ENCODE measurements at regions not wholly inside any gene's neighbourhood (a gene's known extent, or its start where the extent isn't known, plus 50 kb on each side); places are given as distances from the start of the nearest gene placed in this dataset.
A peak's percentile ranks its signal among the peaks of the same experiment; 100 is the strongest.

GRCh38 chr1:201766131-201766866 lies 62.7 kb upstream of the IPO9 start:
- H3K4me1 Mint-ChIP-seq = peaks cover 51% of the 10 kb centered on the region
- peaks cover 18% of the 10 kb centered on the region for H3K36me3 Mint-ChIP-seq (ENCODE audit: low read depth)
- peak overlapping the region; percentile 65 to 88 (median 83) for H3K27ac Mint-ChIP-seq
- H3K4me3 Mint-ChIP-seq = peak overlapping the region; percentile 2 to 37 (median 33)
- H3K9me3 Mint-ChIP-seq = peaks cover 10% of the 10 kb centered on the region
- no peak for TF ChIP-seq CTCF (IDR thresholded peaks at IDR 0.05; ENCODE audit: unreplicated experiment in 3 of 3)
- H3K27me3 Mint-ChIP-seq (ENCODE audit: low read depth) = no peaks in the 10 kb centered on the region

GRCh38 chr1:201767339-201767738 lies 61.6 kb upstream of the IPO9 start:
- Mint-ChIP-seq H3K9me3 (peaks cover 20% of the 10 kb centered on the region), H3K27me3 (ENCODE audit: low read depth) (no peaks in the 10 kb centered on the region), H3K36me3 (ENCODE audit: low read depth) (peaks cover 29% of the 10 kb centered on the region), H3K4me3 (no peak overlapping the region), H3K4me1 (peaks cover 41% of the 10 kb centered on the region), H3K27ac (no peak overlapping the region)
- no peak for TF ChIP-seq CTCF (IDR thresholded peaks at IDR 0.05; ENCODE audit: unreplicated experiment in 3 of 3)

- TF ChIP-seq CTCF (IDR thresholded peaks at IDR 0.05; ENCODE audit: unreplicated experiment in 3 of 3) = no peak
- peak overlapping the region; percentile 13 to 79 (median 16) for H3K27ac Mint-ChIP-seq
- H3K4me3 Mint-ChIP-seq = no peak overlapping the region
- peaks cover 41% of the 10 kb centered on the region for H3K36me3 Mint-ChIP-seq (ENCODE audit: low read depth)
- peaks cover 23% of the 10 kb centered on the region for H3K9me3 Mint-ChIP-seq
- no peaks in the 10 kb centered on the region for H3K27me3 Mint-ChIP-seq (ENCODE audit: low read depth)
- peaks cover 30% of the 10 kb centered on the region for H3K4me1 Mint-ChIP-seq
These were observed 59.9 kb upstream of the IPO9 start for GRCh38 chr1:201769072-201769471.

GRCh38 chr1:201769966-201770365 lies 59.0 kb upstream of the IPO9 start:
- Mint-ChIP-seq H3K36me3 (ENCODE audit: low read depth) (peaks cover 48% of the 10 kb centered on the region), H3K27ac (peak overlapping the region in 2 of 3 experiments; percentile 48 to 79), H3K9me3 (peaks cover 23% of the 10 kb centered on the region), H3K4me1 (peaks cover 30% of the 10 kb centered on the region), H3K4me3 (no peak overlapping the region), H3K27me3 (ENCODE audit: low read depth) (no peaks in the 10 kb centered on the region)
- no peak for TF ChIP-seq CTCF (IDR thresholded peaks at IDR 0.05; ENCODE audit: unreplicated experiment in 3 of 3)

GRCh38 chr1:201771466-201771865 lies 57.5 kb upstream of the IPO9 start:
- TF ChIP-seq CTCF (IDR thresholded peaks at IDR 0.05; ENCODE audit: unreplicated experiment in 3 of 3) = no peak
- H3K4me3 Mint-ChIP-seq = no peak overlapping the region
- no peaks in the 10 kb centered on the region for H3K27me3 Mint-ChIP-seq (ENCODE audit: low read depth)
- H3K36me3 Mint-ChIP-seq (ENCODE audit: low read depth) = peaks cover 53% of the 10 kb centered on the region
- peaks cover 23% of the 10 kb centered on the region for H3K9me3 Mint-ChIP-seq
- no peak overlapping the region for H3K27ac Mint-ChIP-seq
- H3K4me1 Mint-ChIP-seq = peaks cover 24% of the 10 kb centered on the region

- no peak overlapping the region for H3K4me3 Mint-ChIP-seq
- no peak overlapping the region for H3K27ac Mint-ChIP-seq
- no peaks in the 10 kb centered on the region for H3K27me3 Mint-ChIP-seq (ENCODE audit: low read depth)
- H3K36me3 Mint-ChIP-seq (ENCODE audit: low read depth) = peaks cover 53% of the 10 kb centered on the region
- TF ChIP-seq CTCF (IDR thresholded peaks at IDR 0.05; ENCODE audit: unreplicated experiment in 3 of 3) = no peak
- H3K4me1 Mint-ChIP-seq = peaks cover 28% of the 10 kb centered on the region
- H3K9me3 Mint-ChIP-seq = peaks cover 23% of the 10 kb centered on the region
These were observed 56.8 kb upstream of the IPO9 start for GRCh38 chr1:201772178-201772577.
